ENCODE measurements at regions not wholly inside any gene's neighbourhood (a gene's known extent, or its start where the extent isn't known, plus 50 kb on each side); places are given as distances from the start of the nearest gene placed in this dataset.
"Not testable (repeated sequence)": the region's sequence is repeated elsewhere in the genome, so short reads cannot be mapped to it uniquely, and the experiment has no call there.

DNA sequence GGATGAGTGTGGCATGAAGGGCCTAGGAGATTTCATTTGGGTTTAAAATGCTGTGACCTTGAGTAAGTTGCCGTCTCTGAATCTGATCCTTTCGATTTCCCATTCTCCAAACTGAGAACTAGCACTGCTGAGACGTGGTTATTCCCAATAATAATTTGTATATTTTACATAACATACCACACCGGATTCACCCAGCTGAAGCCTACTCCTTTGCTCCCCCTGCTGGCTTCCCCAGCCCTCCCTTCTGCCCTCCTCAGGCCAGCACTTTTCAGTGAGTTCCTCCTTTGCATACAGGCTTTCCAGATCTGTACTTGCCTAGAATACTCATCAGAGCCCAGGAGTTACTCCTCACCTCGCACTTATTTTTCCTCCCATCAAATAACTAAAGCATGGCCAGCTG lies 255.1 kb downstream of the OR4F29 start:
- DNase-seq; H3K4me1 ChIP-seq; intact Hi-C loops (cut with DNase I; ENCODE audit: low total_unique reads); H3K27ac ChIP-seq; H3K27me3 ChIP-seq; H3K9me3 ChIP-seq; H3K36me3 ChIP-seq (ENCODE audit: low read depth, missing control alignments); H3K4me3 ChIP-seq: not testable (repeated sequence)
- WGBS, 2 donors, result no CpG with 5 or more reads among the region's 5 CpGs

GRCh38 chr1:191296-192049 lies 260.0 kb downstream of the OR4F29 start:
- intact Hi-C loops (cut with DNase I; ENCODE audit: low total_unique reads); H3K4me1 ChIP-seq; H3K9me3 ChIP-seq; H3K36me3 ChIP-seq (ENCODE audit: low read depth, missing control alignments); H3K27ac ChIP-seq; H3K4me3 ChIP-seq; H3K27me3 ChIP-seq: not testable (repeated sequence)
- 62 to 67% methylated on average over 13 to 17 of the region's 19 CpGs for WGBS, 2 donors
- peak; percentile 71 for DNase-seq

GRCh38 chr1:190678-191077 lies 260.8 kb downstream of the OR4F29 start:
- H3K9me3 ChIP-seq; H3K27ac ChIP-seq; H3K36me3 ChIP-seq (ENCODE audit: low read depth, missing control alignments); DNase-seq; H3K4me3 ChIP-seq; intact Hi-C loops (cut with DNase I; ENCODE audit: low total_unique reads); H3K27me3 ChIP-seq; H3K4me1 ChIP-seq: not testable (repeated sequence)
- 71 to 82% methylated on average over 5 of the region's 6 CpGs for WGBS, 2 donors

DNA sequence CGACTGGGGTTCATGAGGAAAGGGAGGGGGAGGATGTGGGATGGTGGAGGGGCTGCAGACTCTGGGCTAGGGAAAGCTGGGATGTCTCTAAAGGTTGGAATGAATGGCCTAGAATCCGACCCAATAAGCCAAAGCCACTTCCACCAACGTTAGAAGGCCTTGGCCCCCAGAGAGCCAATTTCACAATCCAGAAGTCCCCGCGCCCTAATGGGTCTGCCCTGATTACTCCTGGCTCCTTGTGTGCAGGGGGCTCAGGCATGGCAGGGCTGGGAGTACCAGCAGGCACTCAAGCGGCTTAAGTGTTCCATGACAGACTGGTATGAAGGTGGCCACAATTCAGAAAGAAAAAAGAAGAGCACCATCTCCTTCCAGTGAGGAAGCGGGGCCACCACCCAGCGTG lies 261.6 kb downstream of the OR4F29 start:
- WGBS, 2 donors, result 100% methylated on average over 2 of the region's 8 CpGs; no CpG with 5 or more reads in 1 of the 2 donors
- DNase-seq; H3K9me3 ChIP-seq; H3K4me3 ChIP-seq; H3K36me3 ChIP-seq (ENCODE audit: low read depth, missing control alignments); H3K27me3 ChIP-seq; H3K27ac ChIP-seq; intact Hi-C loops (cut with DNase I; ENCODE audit: low total_unique reads); H3K4me1 ChIP-seq: not testable (repeated sequence)

GRCh38 chr1:189270-189669 lies 262.2 kb downstream of the OR4F29 start:
- H3K4me1 ChIP-seq; H3K36me3 ChIP-seq (ENCODE audit: low read depth, missing control alignments); H3K27ac ChIP-seq; intact Hi-C loops (cut with DNase I; ENCODE audit: low total_unique reads); H3K9me3 ChIP-seq; H3K4me3 ChIP-seq; DNase-seq; H3K27me3 ChIP-seq: not testable (repeated sequence)
- 89 to 92% methylated on average over 5 to 6 of the region's 13 CpGs for WGBS, 2 donors

DNA sequence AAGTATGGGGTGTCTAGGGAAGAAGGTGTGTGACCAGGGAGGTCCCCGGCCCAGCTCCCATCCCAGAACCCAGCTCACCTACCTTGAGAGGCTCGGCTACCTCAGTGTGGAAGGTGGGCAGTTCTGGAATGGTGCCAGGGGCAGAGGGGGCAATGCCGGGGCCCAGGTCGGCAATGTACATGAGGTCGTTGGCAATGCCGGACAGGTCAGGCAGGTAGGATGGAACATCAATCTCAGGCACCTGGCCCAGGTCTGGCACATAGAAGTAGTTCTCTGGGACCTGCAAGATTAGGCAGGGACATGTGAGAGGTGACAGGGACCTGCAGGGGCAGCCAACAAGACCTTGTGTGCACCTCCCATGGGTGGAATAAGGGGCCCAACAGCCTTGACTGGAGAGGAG lies 264.2 kb downstream of the OR4F29 start:
- DNase-seq; intact Hi-C loops (cut with DNase I; ENCODE audit: low total_unique reads): not testable (repeated sequence)

GRCh38 chr1:186691-187131 lies 264.8 kb downstream of the OR4F29 start:
- H3K36me3 ChIP-seq (ENCODE audit: low read depth, missing control alignments); H3K9me3 ChIP-seq; H3K27ac ChIP-seq; H3K4me3 ChIP-seq; H3K4me1 ChIP-seq; intact Hi-C loops (cut with DNase I; ENCODE audit: low total_unique reads); H3K27me3 ChIP-seq: not testable (repeated sequence)
- peak; percentile 18 for DNase-seq
- 85 to 93% methylated on average over 2 of the region's 2 CpGs for WGBS, 2 donors

More for the DNA sequence above, 264.2 kb downstream of the OR4F29 start:
- not testable (repeated sequence) for H3K4me1 ChIP-seq; H3K27me3 ChIP-seq; H3K36me3 ChIP-seq (ENCODE audit: low read depth, missing control alignments); H3K27ac ChIP-seq; H3K4me3 ChIP-seq; H3K9me3 ChIP-seq
- WGBS, 2 donors, result 70% methylated on average over 2 of the region's 6 CpGs; no CpG with 5 or more reads in 1 of the 2 donors

- H3K27ac ChIP-seq; H3K4me3 ChIP-seq; H3K36me3 ChIP-seq (ENCODE audit: low read depth, missing control alignments); H3K9me3 ChIP-seq; H3K27me3 ChIP-seq; intact Hi-C loops (cut with DNase I; ENCODE audit: low total_unique reads); H3K4me1 ChIP-seq: not testable (repeated sequence)
- 88% methylated on average over 11 of the region's 15 CpGs; no CpG with 5 or more reads in 1 of the 2 donors for WGBS, 2 donors
- peak; percentile 10 for DNase-seq
Observed at GRCh38 chr1:186223-186622, 265.3 kb downstream of the OR4F29 start.

DNA sequence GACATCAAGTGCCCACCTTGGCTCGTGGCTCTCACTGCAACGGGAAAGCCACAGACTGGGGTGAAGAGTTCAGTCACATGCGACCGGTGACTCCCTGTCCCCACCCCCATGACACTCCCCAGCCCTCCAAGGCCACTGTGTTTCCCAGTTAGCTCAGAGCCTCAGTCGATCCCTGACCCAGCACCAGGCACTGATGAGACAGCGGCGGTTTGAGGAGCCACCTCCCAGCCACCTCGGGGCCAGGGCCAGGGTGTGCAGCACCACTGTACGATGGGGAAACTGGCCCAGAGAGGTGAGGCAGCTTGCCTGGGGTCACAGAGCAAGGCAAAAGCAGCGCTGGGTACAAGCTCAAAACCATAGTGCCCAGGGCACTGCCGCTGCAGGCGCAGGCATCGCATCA lies 266.0 kb downstream of the OR4F29 start:
- H3K36me3 ChIP-seq (ENCODE audit: low read depth, missing control alignments); H3K4me3 ChIP-seq; H3K4me1 ChIP-seq; H3K27me3 ChIP-seq; intact Hi-C loops (cut with DNase I; ENCODE audit: low total_unique reads); H3K27ac ChIP-seq; H3K9me3 ChIP-seq: not testable (repeated sequence)
- 64% methylated on average over 6 of the region's 13 CpGs; no CpG with 5 or more reads in 1 of the 2 donors for WGBS, 2 donors
- peak; percentile 15 for DNase-seq

GRCh38 chr1:184336-184686 lies 267.2 kb downstream of the OR4F29 start:
- peak; percentile 13 for DNase-seq
- 15 to 33% methylated on average over 1 of the region's 3 CpGs for WGBS, 2 donors
- H3K9me3 ChIP-seq; H3K4me3 ChIP-seq; H3K4me1 ChIP-seq; intact Hi-C loops (cut with DNase I; ENCODE audit: low total_unique reads); H3K27me3 ChIP-seq; H3K36me3 ChIP-seq (ENCODE audit: low read depth, missing control alignments); H3K27ac ChIP-seq: not testable (repeated sequence)

- H3K27ac ChIP-seq; H3K4me1 ChIP-seq; H3K27me3 ChIP-seq; H3K36me3 ChIP-seq (ENCODE audit: low read depth, missing control alignments); intact Hi-C loops (cut with DNase I; ENCODE audit: low total_unique reads); H3K9me3 ChIP-seq; H3K4me3 ChIP-seq: not testable (repeated sequence)
- DNase-seq, result peak; percentile 27
- 81% methylated on average over 8 to 10 of the region's 13 CpGs for WGBS, 2 donors
Observed at GRCh38 chr1:183620-184335, 267.7 kb downstream of the OR4F29 start.

DNA sequence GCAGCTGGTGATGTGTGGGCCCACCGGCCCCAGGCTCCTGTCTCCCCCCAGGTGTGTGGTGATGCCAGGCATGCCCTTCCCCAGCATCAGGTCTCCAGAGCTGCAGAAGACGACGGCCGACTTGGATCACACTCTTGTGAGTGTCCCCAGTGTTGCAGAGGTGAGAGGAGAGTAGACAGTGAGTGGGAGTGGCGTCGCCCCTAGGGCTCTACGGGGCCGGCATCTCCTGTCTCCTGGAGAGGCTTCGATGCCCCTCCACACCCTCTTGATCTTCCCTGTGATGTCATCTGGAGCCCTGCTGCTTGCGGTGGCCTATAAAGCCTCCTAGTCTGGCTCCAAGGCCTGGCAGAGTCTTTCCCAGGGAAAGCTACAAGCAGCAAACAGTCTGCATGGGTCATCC lies 268.4 kb downstream of the OR4F29 start:
- H3K4me3 ChIP-seq; H3K36me3 ChIP-seq (ENCODE audit: low read depth, missing control alignments); H3K9me3 ChIP-seq; H3K27me3 ChIP-seq; H3K4me1 ChIP-seq; intact Hi-C loops (cut with DNase I; ENCODE audit: low total_unique reads); H3K27ac ChIP-seq: not testable (repeated sequence)
- DNase-seq, result peak; percentile 12
- WGBS, 2 donors, result 74% methylated on average over 7 of the region's 10 CpGs; no CpG with 5 or more reads in 1 of the 2 donors
